WTC11 (cell line): ENCODE measurements at regions not wholly inside any gene's neighbourhood (a gene's known extent, or its start where the extent isn't known, plus 50 kb on each side); places are given as distances from the start of the nearest gene placed in this dataset.

Source experiments
- ATAC-seq: fragments of 200-7000 bp; cut with Tn5 transposase; 2 replicates; pipeline ENCODE4 v1.10.0; 2021; ENCODE audit warnings: mild to moderate bottlenecking, moderate library complexity
- CTCF ChIA-PET: fragments of 300-600 bp; sonication (Branson Sonifier 250); formaldehyde crosslinking; loops from one replicate; lab custom pipeline; 2021; ENCODE audit warnings: antibody characterized with exemption; lab: Charles Lee
- POLR2A ChIA-PET: fragments of 350-600 bp; sonication (Branson Sonifier 250); formaldehyde crosslinking; loops from one replicate; lab custom pipeline; 2021; ENCODE audit warnings: antibody characterized with exemption; lab: Charles Lee
- DNase-seq: peaks from one replicate; pipeline ENCODE4 v3.0.0; 2021; ENCODE audit warnings: low spot score
- H3K27ac Mint-ChIP-seq: 2 replicates; pipeline ENCODE4 v1.8.0; 2021; ENCODE audit warnings: mixed read lengths
- H3K27me3 Mint-ChIP-seq: 2 replicates; pipeline ENCODE4 v1.8.0; 2021; ENCODE audit warnings: low read depth, mild to moderate bottlenecking, moderate library complexity, mixed read lengths
- H3K36me3 Mint-ChIP-seq: 2 replicates; pipeline ENCODE4 v1.8.0; 2021; ENCODE audit warnings: mixed read lengths
- H3K4me1 Mint-ChIP-seq: 2 replicates; pipeline ENCODE4 v1.8.0; 2022; ENCODE audit warnings: mixed read lengths
- H3K4me3 Mint-ChIP-seq: 2 replicates; pipeline ENCODE4 v1.8.0; 2021; ENCODE audit warnings: mild to moderate bottlenecking, moderate library complexity, mixed read lengths
- H3K9me3 Mint-ChIP-seq: 2 replicates; pipeline ENCODE4 v1.8.0; 2021; ENCODE audit warnings: mixed read lengths
- AR ChIP-seq: fragments of 250-450 bp; sonication (Bioruptor Pico); IDR thresholded peaks from 2 replicates; pipeline ENCODE4 v1.9.0; 2021; ENCODE audit warnings: mild to moderate bottlenecking
- ARID4B ChIP-seq: sonication (generic); formaldehyde crosslinking; IDR thresholded peaks from 2 replicates; pipeline ENCODE4 v1.8.0; 2023; ENCODE audit warnings: missing genetic modification reagents, mild to moderate bottlenecking, borderline replicate concordance
- CBFB ChIP-seq: sonication (generic); formaldehyde crosslinking; IDR thresholded peaks from 2 replicates; pipeline ENCODE4 v1.8.1; 2022; ENCODE audit warnings: mild to moderate bottlenecking, low read depth, missing genetic modification reagents
- CREB1 ChIP-seq: sonication (generic); formaldehyde crosslinking; IDR thresholded peaks from 2 replicates; pipeline ENCODE4 v1.8.0; 2023; ENCODE audit warnings: mild to moderate bottlenecking, missing genetic modification reagents
- E2F5 ChIP-seq: sonication (generic); formaldehyde crosslinking; IDR thresholded peaks from 2 replicates; pipeline ENCODE4 v1.8.1; 2022; ENCODE audit warnings: mild to moderate bottlenecking, moderate library complexity, missing genetic modification reagents
- FOXK1 ChIP-seq: sonication (generic); formaldehyde crosslinking; IDR thresholded peaks from 2 replicates; pipeline ENCODE4 v1.8.0; 2022; ENCODE audit warnings: mild to moderate bottlenecking, moderate library complexity, missing genetic modification reagents
- GTF2I ChIP-seq: fragments of 250-450 bp; sonication (Bioruptor Pico); conservative IDR thresholded peaks from 2 replicates; pipeline ENCODE4 v1.4.0; 2021; ENCODE audit warnings: mild to moderate bottlenecking
- KAT7 ChIP-seq: sonication (generic); formaldehyde crosslinking; IDR thresholded peaks from 2 replicates; pipeline ENCODE4 v1.8.1; 2023; ENCODE audit warnings: missing genetic modification reagents, mild to moderate bottlenecking, borderline replicate concordance
- NFE2L1 ChIP-seq: sonication (generic); formaldehyde crosslinking; IDR thresholded peaks from 2 replicates; pipeline ENCODE4 v1.8.1; 2023; ENCODE audit warnings: missing genetic modification reagents
- SOX15 ChIP-seq: fragments of 250-450 bp; sonication (Bioruptor Pico); IDR thresholded peaks from 2 replicates; pipeline ENCODE4 v1.9.0; 2021; ENCODE audit warnings: mild to moderate bottlenecking
- TCF7 ChIP-seq: sonication (generic); formaldehyde crosslinking; IDR thresholded peaks from 2 replicates; pipeline ENCODE4 v1.8.0; 2022; ENCODE audit warnings: mild to moderate bottlenecking, low read depth, missing genetic modification reagents, moderate library complexity
- TP53 ChIP-seq: sonication (generic); formaldehyde crosslinking; IDR thresholded peaks from 2 replicates; pipeline ENCODE4 v1.8.1; 2023; ENCODE audit warnings: mild to moderate bottlenecking, missing genetic modification reagents
- ZNF219 ChIP-seq: sonication (generic); formaldehyde crosslinking; IDR thresholded peaks from 2 replicates; pipeline ENCODE4 v1.8.0; 2023; ENCODE audit warnings: missing genetic modification reagents, mild to moderate bottlenecking, borderline replicate concordance
- ZNF317 ChIP-seq: sonication (generic); formaldehyde crosslinking; IDR thresholded peaks from 2 replicates; pipeline ENCODE4 v1.8.1; 2023; ENCODE audit warnings: low read depth, mild to moderate bottlenecking, moderate library complexity, missing genetic modification reagents, borderline replicate concordance
- ZNF671 ChIP-seq: fragments of 250-450 bp; sonication (Bioruptor Pico); IDR thresholded peaks from 2 replicates; pipeline ENCODE4 v1.8.0; 2021; ENCODE audit warnings: mild to moderate bottlenecking
- TF ChIP-seq, protein P1 (sequence below): fragments of 250-450 bp; sonication (Bioruptor Pico); conservative IDR thresholded peaks from 2 replicates; pipeline ENCODE4 v1.9.0; 2021; ENCODE audit warnings: mild to moderate bottlenecking
- TF ChIP-seq, protein P2 (sequence below): fragments of 250-450 bp; sonication (Bioruptor Pico); IDR thresholded peaks from 2 replicates; pipeline ENCODE4 v1.9.0; 2021; ENCODE audit warnings: mild to moderate bottlenecking
- TF ChIP-seq, protein P3 (sequence below): sonication (generic); formaldehyde crosslinking; IDR thresholded peaks from 2 replicates; pipeline ENCODE4 v1.8.1; 2022; ENCODE audit warnings: low read depth, mild to moderate bottlenecking, moderate library complexity, missing genetic modification reagents, borderline replicate concordance

- DNase-seq, result no peak
- ATAC-seq, result no peak
- ChIA-PET CTCF (no interaction called here), POLR2A (no interaction called here)
- Mint-ChIP-seq H3K9me3 (peaks cover 96% of the 10 kb centered on the region), H3K4me1 (no peaks in the 10 kb centered on the region), H3K27me3 (peaks cover 38% of the 10 kb centered on the region), H3K36me3 (peaks cover 98% of the 10 kb centered on the region), H3K27ac (no peak overlapping the region), H3K4me3 (no peak overlapping the region)
- no peak for TF ChIP-seq CBFB (CRISPR knock-in tag)
- TF ChIP-seq ZNF219, result no peak
- TF ChIP-seq CREB1 (CRISPR knock-in tag), result no peak
Measured at GRCh38 chr12:34302131-34302885, 280.0 kb downstream of the ALG10 start.

- no peaks in the 10 kb centered on the region for H3K4me1 Mint-ChIP-seq
- DNase-seq (no peak), ATAC-seq (no peak)
- POLR2A ChIA-PET, result no interaction called here
- H3K27me3 Mint-ChIP-seq, result peaks cover 41% of the 10 kb centered on the region
- H3K4me3 Mint-ChIP-seq, result no peak overlapping the region
- peaks cover 98% of the 10 kb centered on the region for H3K36me3 Mint-ChIP-seq
- TF ChIP-seq CBFB (CRISPR knock-in tag), result no peak
- no peak for TF ChIP-seq ZNF317 (CRISPR knock-in tag)
- TF ChIP-seq, protein P1, sequence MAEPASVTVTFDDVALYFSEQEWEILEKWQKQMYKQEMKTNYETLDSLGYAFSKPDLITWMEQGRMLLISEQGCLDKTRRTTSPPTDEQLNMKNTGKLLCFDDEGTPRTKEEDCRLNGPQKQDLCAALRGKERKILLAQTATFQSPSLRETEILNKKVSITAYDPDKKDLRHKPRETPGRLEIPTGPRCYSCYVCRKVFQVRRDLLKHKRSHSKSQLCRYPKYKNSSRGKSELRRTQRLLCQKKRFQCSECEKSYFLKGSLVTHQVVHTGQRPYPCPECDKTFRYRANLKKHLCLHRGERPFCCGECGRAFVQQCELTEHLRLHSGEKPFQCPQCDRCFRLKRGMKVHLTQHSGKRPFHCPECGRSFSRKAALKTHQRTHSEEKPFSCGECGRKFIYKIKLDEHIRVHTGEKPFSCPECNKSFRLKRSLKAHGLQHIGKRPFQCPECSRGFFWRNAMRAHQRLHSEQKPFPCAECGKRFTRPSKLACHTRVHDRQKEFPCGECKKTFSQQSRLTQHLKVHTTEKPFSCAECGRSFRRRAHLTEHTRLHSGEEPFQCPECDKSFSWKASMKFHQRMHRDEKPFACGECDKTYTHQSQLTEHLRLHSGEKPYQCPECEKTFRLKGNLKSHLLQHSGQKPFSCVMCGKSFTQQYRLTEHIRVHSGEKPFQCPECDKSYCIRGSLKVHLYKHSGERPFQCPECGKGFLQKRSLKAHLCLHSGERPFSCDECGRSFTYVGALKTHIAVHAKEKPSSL, result no peak
- no peak for TF ChIP-seq NFE2L1 (CRISPR knock-in tag)
- TF ChIP-seq, protein P2, sequence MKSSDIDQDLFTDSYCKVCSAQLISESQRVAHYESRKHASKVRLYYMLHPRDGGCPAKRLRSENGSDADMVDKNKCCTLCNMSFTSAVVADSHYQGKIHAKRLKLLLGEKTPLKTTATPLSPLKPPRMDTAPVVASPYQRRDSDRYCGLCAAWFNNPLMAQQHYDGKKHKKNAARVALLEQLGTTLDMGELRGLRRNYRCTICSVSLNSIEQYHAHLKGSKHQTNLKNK (CRISPR knock-in tag), result no peak
- TF ChIP-seq, protein P3, sequence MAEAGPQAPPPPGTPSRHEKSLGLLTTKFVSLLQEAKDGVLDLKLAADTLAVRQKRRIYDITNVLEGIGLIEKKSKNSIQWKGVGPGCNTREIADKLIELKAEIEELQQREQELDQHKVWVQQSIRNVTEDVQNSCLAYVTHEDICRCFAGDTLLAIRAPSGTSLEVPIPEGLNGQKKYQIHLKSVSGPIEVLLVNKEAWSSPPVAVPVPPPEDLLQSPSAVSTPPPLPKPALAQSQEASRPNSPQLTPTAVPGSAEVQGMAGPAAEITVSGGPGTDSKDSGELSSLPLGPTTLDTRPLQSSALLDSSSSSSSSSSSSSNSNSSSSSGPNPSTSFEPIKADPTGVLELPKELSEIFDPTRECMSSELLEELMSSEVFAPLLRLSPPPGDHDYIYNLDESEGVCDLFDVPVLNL (CRISPR knock-in tag), result no peak
- no peak for TF ChIP-seq ZNF671 (CRISPR knock-in tag)
- H3K9me3 Mint-ChIP-seq, result peaks cover 96% of the 10 kb centered on the region
- no peak overlapping the region for H3K27ac Mint-ChIP-seq
- CTCF ChIA-PET, result no interaction called here
Measured at GRCh38 chr12:34303091-34303870, 281.0 kb downstream of the ALG10 start.

- peaks cover 96% of the 10 kb centered on the region for H3K36me3 Mint-ChIP-seq
- ChIA-PET CTCF (no interaction called here), POLR2A (no interaction called here)
- TF ChIP-seq ZNF219 (no peak), KAT7 (CRISPR knock-in tag) (no peak), TCF7 (CRISPR knock-in tag) (no peak), SOX15 (CRISPR knock-in tag) (no peak), FOXK1 (CRISPR knock-in tag) (no peak), AR (CRISPR knock-in tag) (no peak), GTF2I (no peak), ARID4B (no peak), E2F5 (no peak), TP53 (CRISPR knock-in tag) (no peak)
Measured at GRCh38 chr12:34304001-34304400, 281.7 kb downstream of the ALG10 start.

More at GRCh38 chr12:34304001-34304400, 281.7 kb downstream of the ALG10 start:
- Mint-ChIP-seq H3K27ac (no peak overlapping the region), H3K4me3 (no peak overlapping the region), H3K27me3 (peaks cover 39% of the 10 kb centered on the region), H3K9me3 (peaks cover 97% of the 10 kb centered on the region), H3K4me1 (no peaks in the 10 kb centered on the region)
- DNase-seq (no peak), ATAC-seq (no peak)
